WERI-Rb-1 (cell line): ENCODE measurements at regions not wholly inside any gene's neighbourhood (a gene's known extent, or its start where the extent isn't known, plus 50 kb on each side); places are given as distances from the start of the nearest gene placed in this dataset.

ENCODE experiments used
- DNase-seq: peaks from one replicate; pipeline ENCODE4 v3.0.0-alpha.2; 2020
- H3K27ac ChIP-seq: fragments of 250-450 bp; sonication (Bioruptor Pico); 2 replicates; pipeline ENCODE4 v1.5.1; 2020; ENCODE audit warnings: mild to moderate bottlenecking, moderate library complexity
- H3K27me3 ChIP-seq: fragments of 250-450 bp; sonication (Bioruptor Pico); 2 replicates; pipeline ENCODE4 v1.5.1; 2021; ENCODE audit warnings: mild to moderate bottlenecking, low read depth, moderate library complexity; ENCODE audit not compliant: insufficient read depth, severe bottlenecking
- H3K36me3 ChIP-seq: fragments of 250-450 bp; sonication (Bioruptor Pico); 2 replicates; pipeline ENCODE4 v1.5.1; 2020; ENCODE audit warnings: mild to moderate bottlenecking, moderate library complexity
- H3K4me3 ChIP-seq: 2 replicates; pipeline ENCODE4 v1.5.1; 2011; ENCODE audit warnings: low read depth, mild to moderate bottlenecking, control low read depth, low read length
- H3K9me3 ChIP-seq: fragments of 250-450 bp; sonication (Bioruptor Pico); 2 replicates; pipeline ENCODE4 v1.5.1; 2021; ENCODE audit warnings: mild to moderate bottlenecking, moderate library complexity; ENCODE audit not compliant: severe bottlenecking
- TF ChIP-seq, protein P1 (sequence below): IDR thresholded peaks from 2 replicates; pipeline ENCODE4 v1.5.1; 2011; ENCODE audit warnings: low read depth, mild to moderate bottlenecking, control low read depth, inconsistent platforms, low read length

DNA sequence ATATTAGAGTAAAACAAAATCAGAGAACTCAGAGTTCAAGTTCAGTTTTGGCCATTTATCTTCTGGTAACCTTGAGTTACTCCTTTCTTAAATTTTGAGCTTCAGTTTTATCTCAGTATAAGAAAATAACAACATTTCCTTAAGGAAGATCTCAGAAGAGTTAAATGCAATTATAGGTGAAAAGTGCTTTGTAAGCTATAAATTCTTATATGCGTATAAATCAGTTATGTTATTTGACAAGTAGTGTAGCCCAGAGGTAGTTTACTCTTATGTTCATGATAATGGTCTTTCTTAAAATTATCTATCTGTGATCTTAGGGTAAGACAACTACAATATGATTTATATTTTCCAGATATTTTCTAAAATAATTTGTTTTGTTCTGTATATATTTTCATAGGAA lies 89.8 kb downstream of the LHX9 start:
- H3K4me3 ChIP-seq, result no peak overlapping the region
- no peaks in the 10 kb centered on the region for H3K27me3 ChIP-seq
- no peaks in the 10 kb centered on the region for H3K36me3 ChIP-seq
- TF ChIP-seq, protein P1, sequence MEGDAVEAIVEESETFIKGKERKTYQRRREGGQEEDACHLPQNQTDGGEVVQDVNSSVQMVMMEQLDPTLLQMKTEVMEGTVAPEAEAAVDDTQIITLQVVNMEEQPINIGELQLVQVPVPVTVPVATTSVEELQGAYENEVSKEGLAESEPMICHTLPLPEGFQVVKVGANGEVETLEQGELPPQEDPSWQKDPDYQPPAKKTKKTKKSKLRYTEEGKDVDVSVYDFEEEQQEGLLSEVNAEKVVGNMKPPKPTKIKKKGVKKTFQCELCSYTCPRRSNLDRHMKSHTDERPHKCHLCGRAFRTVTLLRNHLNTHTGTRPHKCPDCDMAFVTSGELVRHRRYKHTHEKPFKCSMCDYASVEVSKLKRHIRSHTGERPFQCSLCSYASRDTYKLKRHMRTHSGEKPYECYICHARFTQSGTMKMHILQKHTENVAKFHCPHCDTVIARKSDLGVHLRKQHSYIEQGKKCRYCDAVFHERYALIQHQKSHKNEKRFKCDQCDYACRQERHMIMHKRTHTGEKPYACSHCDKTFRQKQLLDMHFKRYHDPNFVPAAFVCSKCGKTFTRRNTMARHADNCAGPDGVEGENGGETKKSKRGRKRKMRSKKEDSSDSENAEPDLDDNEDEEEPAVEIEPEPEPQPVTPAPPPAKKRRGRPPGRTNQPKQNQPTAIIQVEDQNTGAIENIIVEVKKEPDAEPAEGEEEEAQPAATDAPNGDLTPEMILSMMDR, result no peak
- no peak for DNase-seq
- peaks cover 6% of the 10 kb centered on the region for H3K9me3 ChIP-seq
- H3K27ac ChIP-seq, result no peak overlapping the region

DNA sequence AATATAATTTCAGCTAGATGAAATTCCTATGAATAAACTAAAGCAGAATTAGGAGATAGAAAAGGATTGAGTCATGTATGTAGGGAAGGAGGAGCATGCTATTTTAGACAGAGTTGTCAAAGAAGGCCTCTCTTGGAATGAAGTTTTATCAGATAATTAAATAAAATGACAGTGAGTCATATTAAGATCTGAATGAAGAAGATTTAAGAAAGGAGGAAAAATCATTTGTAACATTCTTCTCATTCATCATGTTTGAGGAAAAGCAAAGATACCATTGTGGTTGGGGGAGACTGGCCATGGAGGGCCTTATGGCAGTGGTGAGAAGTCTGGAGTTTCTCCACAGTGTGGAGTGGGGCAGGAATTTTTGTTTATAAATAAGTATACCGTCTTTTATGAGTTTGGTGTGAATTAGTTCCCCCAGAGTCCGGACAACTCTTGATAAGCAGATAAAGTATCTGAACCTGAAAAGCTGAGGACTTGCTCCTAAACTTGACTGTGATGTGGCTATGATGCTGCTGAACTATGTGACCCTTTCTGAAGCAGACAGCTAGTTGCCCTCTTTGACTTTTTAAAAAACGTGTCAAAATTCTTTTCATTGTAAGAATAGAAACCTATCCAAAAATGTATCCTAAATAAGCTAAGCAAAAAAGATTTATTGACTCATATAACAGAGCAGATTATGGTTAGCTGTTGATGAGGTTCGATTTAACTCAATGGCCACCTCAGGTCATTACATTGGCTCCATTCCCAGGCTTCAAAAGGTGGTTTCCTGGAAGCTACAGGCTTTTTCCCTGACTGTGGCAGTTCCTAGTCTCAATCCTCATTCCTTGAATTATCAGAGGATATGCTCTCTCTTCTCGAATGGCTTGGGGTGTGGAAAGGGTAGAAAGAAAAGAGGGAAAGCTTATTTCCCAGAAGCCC lies 90.8 kb downstream of the LHX9 start:
- TF ChIP-seq, protein P1, result no peak
- no peak overlapping the region for H3K4me3 ChIP-seq
- no peaks in the 10 kb centered on the region for H3K36me3 ChIP-seq
- DNase-seq, result no peak
- H3K27me3 ChIP-seq, result no peaks in the 10 kb centered on the region
- H3K27ac ChIP-seq, result no peak overlapping the region
- H3K9me3 ChIP-seq, result peaks cover 6% of the 10 kb centered on the region

DNA sequence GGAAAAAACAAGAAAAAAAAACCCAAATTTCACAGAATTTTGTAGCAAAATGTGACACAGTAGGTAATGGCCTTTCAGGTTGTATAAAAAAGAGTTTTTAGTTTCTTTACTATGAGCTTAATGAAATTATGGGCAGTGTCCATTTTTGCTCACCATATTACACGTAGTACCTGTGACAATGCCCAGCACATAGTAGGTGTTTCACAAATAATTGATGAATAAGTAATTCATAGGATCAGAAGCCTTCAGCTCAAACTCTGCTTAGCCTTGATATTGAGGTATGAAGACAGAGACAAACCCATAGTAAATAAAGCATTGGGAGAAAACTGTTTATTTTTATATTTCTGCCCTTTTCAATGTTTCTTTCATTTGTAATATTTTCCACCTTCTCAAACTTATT lies 97.2 kb downstream of the LHX9 start:
- TF ChIP-seq, protein P1, result no peak
- Histone ChIP-seq H3K9me3 (peaks cover 6% of the 10 kb centered on the region), H3K36me3 (no peaks in the 10 kb centered on the region), H3K4me3 (no peak overlapping the region), H3K27ac (no peak overlapping the region), H3K27me3 (no peaks in the 10 kb centered on the region)
- DNase-seq, result no peak

DNA sequence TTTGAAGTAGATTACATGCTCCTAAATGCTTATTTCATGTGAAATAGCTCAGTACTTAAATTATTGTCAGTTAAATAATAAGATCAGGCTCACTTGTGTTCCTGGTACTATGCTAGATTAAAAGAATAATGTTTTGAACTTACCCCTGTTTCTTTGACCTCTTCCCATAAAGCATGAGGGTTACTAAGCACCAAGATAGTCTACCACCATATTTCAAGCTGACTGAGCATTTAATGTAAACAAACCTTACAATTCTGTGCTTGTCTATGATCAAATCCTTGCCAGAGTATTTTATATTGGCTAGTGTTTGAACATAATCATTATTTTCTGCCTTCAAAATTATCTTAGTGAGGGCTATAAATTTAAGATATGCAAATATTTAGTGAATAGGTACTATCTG lies 98.1 kb downstream of the LHX9 start:
- H3K4me3 ChIP-seq, result no peak overlapping the region
- DNase-seq, result no peak
- TF ChIP-seq, protein P1, result no peak

DNA sequence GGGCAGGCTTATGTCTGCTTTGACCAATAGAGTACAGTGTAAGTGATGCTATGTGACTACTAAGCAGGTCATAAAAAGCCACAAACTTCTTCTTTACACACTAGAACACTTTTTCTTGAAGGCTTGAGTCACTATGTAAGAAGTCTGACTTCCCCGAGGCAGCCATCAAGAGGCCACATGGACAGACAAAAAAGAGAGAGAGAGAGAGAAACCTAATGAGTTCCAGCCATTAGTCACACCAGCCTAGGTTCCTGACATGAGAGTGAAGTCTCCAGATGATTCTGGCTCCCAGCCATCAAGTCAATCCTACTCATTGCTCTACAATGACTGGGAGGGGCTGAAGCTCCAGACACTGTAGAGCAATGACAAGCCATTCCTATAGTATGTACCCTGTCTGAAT lies 101.4 kb downstream of the LHX9 start:
- DNase-seq, result no peak
- Histone ChIP-seq H3K9me3 (no peaks in the 10 kb centered on the region), H3K27me3 (no peaks in the 10 kb centered on the region), H3K36me3 (no peaks in the 10 kb centered on the region), H3K27ac (no peak overlapping the region), H3K4me3 (no peak overlapping the region)
- TF ChIP-seq, protein P1, result no peak

More for the DNA sequence above, 98.1 kb downstream of the LHX9 start:
- Histone ChIP-seq H3K27ac (no peak overlapping the region), H3K9me3 (peaks cover under 1% of the 10 kb centered on the region), H3K27me3 (no peaks in the 10 kb centered on the region), H3K36me3 (no peaks in the 10 kb centered on the region)

DNA sequence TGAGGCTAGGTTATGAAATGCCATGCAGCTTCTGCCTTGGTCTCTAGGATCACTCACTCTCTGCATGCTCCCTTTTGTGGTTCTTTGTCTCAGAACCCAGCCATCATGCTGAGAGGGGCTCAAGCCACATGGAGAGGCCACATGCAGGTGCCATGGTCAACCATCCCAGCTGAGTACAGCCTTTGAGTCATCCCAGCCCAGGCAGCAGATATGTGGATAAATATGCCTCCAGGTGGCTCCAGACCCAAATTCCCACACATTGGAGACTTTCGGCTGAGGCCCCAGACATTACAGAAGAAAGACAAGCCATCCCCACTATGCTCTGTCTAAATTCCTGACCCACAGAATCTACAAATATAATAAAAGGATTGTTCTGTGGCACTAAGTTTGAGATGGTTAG lies 102.0 kb downstream of the LHX9 start:
- no peak for DNase-seq
- no peak overlapping the region for H3K27ac ChIP-seq
- H3K27me3 ChIP-seq, result no peaks in the 10 kb centered on the region
- TF ChIP-seq, protein P1, result no peak
- H3K9me3 ChIP-seq, result no peaks in the 10 kb centered on the region
- H3K4me3 ChIP-seq, result no peak overlapping the region
- H3K36me3 ChIP-seq, result no peaks in the 10 kb centered on the region
